Fibroblast of skin of abdomen (primary cell): ENCODE measurements at regions not wholly inside any gene's neighbourhood (a gene's known extent, or its start where the extent isn't known, plus 50 kb on each side); places are given as distances from the start of the nearest gene placed in this dataset.

Experiments
- DNase-seq: peaks from one replicate; pipeline ENCODE4 v3.0.0-alpha.2; 2013

- peak; percentile 70 for DNase-seq
These were observed 225.4 kb downstream of the PRL start for GRCh38 chr6:22071270-22072041.

GRCh38 chr6:22072949-22073348, 223.9 kb downstream of the PRL start:
- DNase-seq = peak; percentile 48

GRCh38 chr6:22073516-22074198, 223.2 kb downstream of the PRL start:
- no peak for DNase-seq

GRCh38 chr6:22078288-22078687, 218.5 kb downstream of the PRL start:
- DNase-seq = no peak

- DNase-seq = no peak
These were observed 217.9 kb downstream of the PRL start for GRCh38 chr6:22078802-22079545.

- DNase-seq = peak; percentile 83
These were observed 217.1 kb downstream of the PRL start for GRCh38 chr6:22079783-22080182.

- DNase-seq = no peak
These were observed 215.1 kb downstream of the PRL start for GRCh38 chr6:22081709-22082108.

- no peak for DNase-seq
These were observed 214.6 kb downstream of the PRL start for GRCh38 chr6:22082218-22082617.

- no peak for DNase-seq
These were observed 213.7 kb downstream of the PRL start for GRCh38 chr6:22083119-22083518.

GRCh38 chr6:22087960-22088706, 208.7 kb downstream of the PRL start:
- DNase-seq = no peak

GRCh38 chr6:22091424-22091948, 205.3 kb downstream of the PRL start:
- DNase-seq = no peak

- no peak for DNase-seq
These were observed 201.0 kb downstream of the PRL start for GRCh38 chr6:22095836-22096235.

GRCh38 chr6:22098601-22099031, 198.2 kb downstream of the PRL start:
- no peak for DNase-seq

- no peak for DNase-seq
These were observed 197.6 kb downstream of the PRL start for GRCh38 chr6:22099231-22099630.

GRCh38 chr6:22099923-22100322, 196.9 kb downstream of the PRL start:
- DNase-seq = no peak

- DNase-seq = peak; percentile 9
These were observed 195.7 kb downstream of the PRL start for GRCh38 chr6:22101163-22101562.

- DNase-seq = peak; percentile 32
These were observed 194.2 kb downstream of the PRL start for GRCh38 chr6:22102671-22103070.

GRCh38 chr6:22106451-22106850, 190.4 kb downstream of the PRL start:
- no peak for DNase-seq

GRCh38 chr6:22106961-22107360, 189.9 kb downstream of the PRL start:
- no peak for DNase-seq

- DNase-seq = no peak
These were observed 188.6 kb downstream of the PRL start for GRCh38 chr6:22108199-22108598.

GRCh38 chr6:22110061-22110460, 186.8 kb downstream of the PRL start:
- DNase-seq = peak; percentile 53

GRCh38 chr6:22112461-22112860, 184.4 kb downstream of the PRL start:
- DNase-seq = no peak
